Activated naive CD4-positive, alpha-beta T cell treated with anti-CD3 and anti-CD28 coated beads, Interleukin-2, amount 50 U/mL, for 24 hours (primary cell): ENCODE measurements at regions not wholly inside any gene's neighbourhood (a gene's known extent, or its start where the extent isn't known, plus 50 kb on each side); places are given as distances from the start of the nearest gene placed in this dataset.

Experiments
- H3K27ac Mint-ChIP-seq: one replicate; pipeline ENCODE4 v1.8.0; 2021; ENCODE audit warnings: mild to moderate bottlenecking, mixed read lengths
- H3K27me3 Mint-ChIP-seq: one replicate; pipeline ENCODE4 v1.8.0; 2021; ENCODE audit warnings: mixed read lengths
- H3K36me3 Mint-ChIP-seq: one replicate; pipeline ENCODE4 v1.8.0; 2021; ENCODE audit warnings: mixed read lengths
- H3K4me1 Mint-ChIP-seq: one replicate; pipeline ENCODE4 v1.8.0; 2021; ENCODE audit warnings: mixed read lengths
- H3K4me3 Mint-ChIP-seq: one replicate; pipeline ENCODE4 v1.8.0; 2021; ENCODE audit warnings: mild to moderate bottlenecking, mixed read lengths
- H3K9me3 Mint-ChIP-seq: one replicate; pipeline ENCODE4 v1.8.0; 2021; ENCODE audit warnings: mixed read lengths

GRCh38 chr2:194725169-194725568 lies 931.9 kb upstream of the SLC39A10 start:
- Mint-ChIP-seq H3K9me3 (no peaks in the 10 kb centered on the region), H3K27me3 (peaks cover 3% of the 10 kb centered on the region), H3K36me3 (no peaks in the 10 kb centered on the region), H3K4me3 (no peak overlapping the region), H3K27ac (no peak overlapping the region), H3K4me1 (no peaks in the 10 kb centered on the region)

- H3K4me1 Mint-ChIP-seq = no peaks in the 10 kb centered on the region
- H3K4me3 Mint-ChIP-seq = no peak overlapping the region
- H3K27ac Mint-ChIP-seq = no peak overlapping the region
- H3K27me3 Mint-ChIP-seq = peaks cover 3% of the 10 kb centered on the region
- H3K36me3 Mint-ChIP-seq = no peaks in the 10 kb centered on the region
- no peaks in the 10 kb centered on the region for H3K9me3 Mint-ChIP-seq
Measured at GRCh38 chr2:194723446-194723845, 933.6 kb upstream of the SLC39A10 start.

GRCh38 chr2:194721227-194721626 lies 935.8 kb upstream of the SLC39A10 start:
- no peak overlapping the region for H3K27ac Mint-ChIP-seq
- peaks cover 3% of the 10 kb centered on the region for H3K27me3 Mint-ChIP-seq
- H3K4me1 Mint-ChIP-seq = no peaks in the 10 kb centered on the region
- H3K36me3 Mint-ChIP-seq = no peaks in the 10 kb centered on the region
- H3K9me3 Mint-ChIP-seq = no peaks in the 10 kb centered on the region
- no peak overlapping the region for H3K4me3 Mint-ChIP-seq

- peaks cover 3% of the 10 kb centered on the region for H3K27me3 Mint-ChIP-seq
- H3K4me1 Mint-ChIP-seq = no peaks in the 10 kb centered on the region
- H3K4me3 Mint-ChIP-seq = no peak overlapping the region
- no peaks in the 10 kb centered on the region for H3K36me3 Mint-ChIP-seq
- H3K27ac Mint-ChIP-seq = no peak overlapping the region
- no peaks in the 10 kb centered on the region for H3K9me3 Mint-ChIP-seq
Measured at GRCh38 chr2:194720462-194720861, 936.6 kb upstream of the SLC39A10 start.

GRCh38 chr2:194718881-194719280 lies 938.1 kb upstream of the SLC39A10 start:
- no peaks in the 10 kb centered on the region for H3K36me3 Mint-ChIP-seq
- H3K4me1 Mint-ChIP-seq = no peaks in the 10 kb centered on the region
- H3K9me3 Mint-ChIP-seq = no peaks in the 10 kb centered on the region
- no peak overlapping the region for H3K27ac Mint-ChIP-seq
- no peak overlapping the region for H3K4me3 Mint-ChIP-seq
- H3K27me3 Mint-ChIP-seq = no peaks in the 10 kb centered on the region

GRCh38 chr2:194714541-194714940 lies 942.5 kb upstream of the SLC39A10 start:
- H3K27ac Mint-ChIP-seq = no peak overlapping the region
- H3K27me3 Mint-ChIP-seq = no peaks in the 10 kb centered on the region
- no peak overlapping the region for H3K4me3 Mint-ChIP-seq
- no peaks in the 10 kb centered on the region for H3K9me3 Mint-ChIP-seq
- H3K4me1 Mint-ChIP-seq = no peaks in the 10 kb centered on the region
- H3K36me3 Mint-ChIP-seq = no peaks in the 10 kb centered on the region

- no peaks in the 10 kb centered on the region for H3K36me3 Mint-ChIP-seq
- no peaks in the 10 kb centered on the region for H3K27me3 Mint-ChIP-seq
- H3K4me3 Mint-ChIP-seq = no peak overlapping the region
- H3K4me1 Mint-ChIP-seq = no peaks in the 10 kb centered on the region
- no peaks in the 10 kb centered on the region for H3K9me3 Mint-ChIP-seq
- no peak overlapping the region for H3K27ac Mint-ChIP-seq
Measured at GRCh38 chr2:194709840-194710239, 947.2 kb upstream of the SLC39A10 start.

GRCh38 chr2:194706179-194706578 lies 950.8 kb upstream of the SLC39A10 start:
- Mint-ChIP-seq H3K27me3 (no peaks in the 10 kb centered on the region), H3K9me3 (no peaks in the 10 kb centered on the region), H3K4me3 (no peak overlapping the region), H3K27ac (no peak overlapping the region), H3K4me1 (no peaks in the 10 kb centered on the region), H3K36me3 (no peaks in the 10 kb centered on the region)

GRCh38 chr2:194705398-194705797 lies 951.6 kb upstream of the SLC39A10 start:
- no peaks in the 10 kb centered on the region for H3K36me3 Mint-ChIP-seq
- no peak overlapping the region for H3K4me3 Mint-ChIP-seq
- no peaks in the 10 kb centered on the region for H3K27me3 Mint-ChIP-seq
- no peak overlapping the region for H3K27ac Mint-ChIP-seq
- H3K4me1 Mint-ChIP-seq = no peaks in the 10 kb centered on the region
- H3K9me3 Mint-ChIP-seq = no peaks in the 10 kb centered on the region

- Mint-ChIP-seq H3K9me3 (no peaks in the 10 kb centered on the region), H3K36me3 (no peaks in the 10 kb centered on the region), H3K27ac (no peak overlapping the region)
Measured at GRCh38 chr2:194700726-194701125, 956.3 kb upstream of the SLC39A10 start.

GRCh38 chr2:194700116-194700515 lies 956.9 kb upstream of the SLC39A10 start:
- Mint-ChIP-seq H3K27me3 (no peaks in the 10 kb centered on the region), H3K27ac (no peak overlapping the region), H3K4me3 (no peak overlapping the region), H3K4me1 (no peaks in the 10 kb centered on the region), H3K36me3 (no peaks in the 10 kb centered on the region), H3K9me3 (no peaks in the 10 kb centered on the region)

More at GRCh38 chr2:194700726-194701125, 956.3 kb upstream of the SLC39A10 start:
- Mint-ChIP-seq H3K4me3 (no peak overlapping the region), H3K27me3 (no peaks in the 10 kb centered on the region), H3K4me1 (no peaks in the 10 kb centered on the region)

- no peaks in the 10 kb centered on the region for H3K9me3 Mint-ChIP-seq
- no peak overlapping the region for H3K27ac Mint-ChIP-seq
- H3K27me3 Mint-ChIP-seq = no peaks in the 10 kb centered on the region
- H3K4me3 Mint-ChIP-seq = no peak overlapping the region
- no peaks in the 10 kb centered on the region for H3K4me1 Mint-ChIP-seq
- no peaks in the 10 kb centered on the region for H3K36me3 Mint-ChIP-seq
Measured at GRCh38 chr2:194698012-194698411, 959.0 kb upstream of the SLC39A10 start.

GRCh38 chr2:194697439-194697838 lies 959.6 kb upstream of the SLC39A10 start:
- Mint-ChIP-seq H3K4me3 (no peak overlapping the region), H3K4me1 (no peaks in the 10 kb centered on the region), H3K36me3 (no peaks in the 10 kb centered on the region), H3K9me3 (no peaks in the 10 kb centered on the region), H3K27me3 (no peaks in the 10 kb centered on the region), H3K27ac (no peak overlapping the region)

- no peaks in the 10 kb centered on the region for H3K27me3 Mint-ChIP-seq
- H3K4me1 Mint-ChIP-seq = no peaks in the 10 kb centered on the region
- H3K36me3 Mint-ChIP-seq = no peaks in the 10 kb centered on the region
- H3K27ac Mint-ChIP-seq = no peak overlapping the region
- no peaks in the 10 kb centered on the region for H3K9me3 Mint-ChIP-seq
- no peak overlapping the region for H3K4me3 Mint-ChIP-seq
Measured at GRCh38 chr2:194696690-194697089, 960.3 kb upstream of the SLC39A10 start.

GRCh38 chr2:194686569-194686968 lies 970.5 kb upstream of the SLC39A10 start:
- H3K36me3 Mint-ChIP-seq = no peaks in the 10 kb centered on the region
- H3K9me3 Mint-ChIP-seq = no peaks in the 10 kb centered on the region

GRCh38 chr2:194674043-194674442 lies 983.0 kb upstream of the SLC39A10 start:
- H3K4me3 Mint-ChIP-seq = no peak overlapping the region
- H3K4me1 Mint-ChIP-seq = no peaks in the 10 kb centered on the region
- no peaks in the 10 kb centered on the region for H3K36me3 Mint-ChIP-seq
- no peaks in the 10 kb centered on the region for H3K9me3 Mint-ChIP-seq
- no peaks in the 10 kb centered on the region for H3K27me3 Mint-ChIP-seq
- no peak overlapping the region for H3K27ac Mint-ChIP-seq

More at GRCh38 chr2:194686569-194686968, 970.5 kb upstream of the SLC39A10 start:
- no peaks in the 10 kb centered on the region for H3K27me3 Mint-ChIP-seq
- no peaks in the 10 kb centered on the region for H3K4me1 Mint-ChIP-seq
- no peak overlapping the region for H3K4me3 Mint-ChIP-seq
- no peak overlapping the region for H3K27ac Mint-ChIP-seq

GRCh38 chr2:194672994-194673393 lies 984.0 kb upstream of the SLC39A10 start:
- no peak overlapping the region for H3K27ac Mint-ChIP-seq
- no peaks in the 10 kb centered on the region for H3K9me3 Mint-ChIP-seq

More at GRCh38 chr2:194672994-194673393, 984.0 kb upstream of the SLC39A10 start:
- no peak overlapping the region for H3K4me3 Mint-ChIP-seq
- H3K27me3 Mint-ChIP-seq = peaks cover 2% of the 10 kb centered on the region
- H3K36me3 Mint-ChIP-seq = no peaks in the 10 kb centered on the region
- no peaks in the 10 kb centered on the region for H3K4me1 Mint-ChIP-seq
